Neural cell (in vitro differentiated cells): ENCODE measurements at regions not wholly inside any gene's neighbourhood (a gene's known extent, or its start where the extent isn't known, plus 50 kb on each side); places are given as distances from the start of the nearest gene placed in this dataset.

Experiments used
- H2AFZ ChIP-seq: fragments of 200-600, 300-800 bp; sonication (generic), shearing (Covaris generic); 2 replicates; pipeline ENCODE4 v1.6.0; 2014; ENCODE audit warnings: low read depth, mild to moderate bottlenecking, antibody characterized with exemption, low read length, moderate library complexity
- H3F3A ChIP-seq: fragments of 200-600 bp; shearing (Covaris generic); 2 replicates; pipeline ENCODE4 v1.6.1; 2016; ENCODE audit warnings: mild to moderate bottlenecking, moderate library complexity, mixed read lengths, antibody characterized with exemption, low read length; ENCODE audit not compliant: insufficient read depth, poor library complexity, severe bottlenecking
- H3K27ac ChIP-seq: fragments of 200-600, 300-800 bp; sonication (generic), shearing (Covaris generic); 2 replicates; pipeline ENCODE4 v1.5.1; 2014; ENCODE audit warnings: mild to moderate bottlenecking, low read length, moderate library complexity
- H3K27me3 ChIP-seq: fragments of 300-800, 200-600 bp; sonication (generic), shearing (Covaris generic); 2 replicates; pipeline ENCODE4 v1.6.0; 2014; ENCODE audit warnings: mild to moderate bottlenecking, low read depth, low read length, moderate library complexity; ENCODE audit not compliant: insufficient read depth
- H3K36me3 ChIP-seq: fragments of 300-800, 200-600 bp; sonication (generic), shearing (Covaris generic); 2 replicates; pipeline ENCODE4 v1.5.1; 2014; ENCODE audit warnings: mild to moderate bottlenecking, antibody characterized with exemption, low read length, moderate library complexity; ENCODE audit not compliant: insufficient read depth
- H3K4me2 ChIP-seq: fragments of 300-800, 200-600 bp; sonication (generic), shearing (Covaris generic); 2 replicates; pipeline ENCODE4 v1.6.0; 2014; ENCODE audit warnings: mild to moderate bottlenecking, low read length
- H3K4me3 ChIP-seq: fragments of 300-800, 200-600 bp; sonication (generic), shearing (Covaris generic); 2 replicates; pipeline ENCODE4 v1.5.1; 2014; ENCODE audit warnings: mild to moderate bottlenecking, low read length, moderate library complexity
- H3K79me2 ChIP-seq: fragments of 200-600 bp; shearing (Covaris generic); replicated peaks from 2 replicates; pipeline ENCODE4 v1.6.0; 2014; ENCODE audit warnings: mild to moderate bottlenecking, low read length, moderate library complexity; ENCODE audit not compliant: insufficient read depth
- H3K9ac ChIP-seq: fragments of 300-800, 200-600 bp; sonication (generic), shearing (Covaris generic); 2 replicates; pipeline ENCODE4 v1.6.1; 2016; ENCODE audit warnings: mild to moderate bottlenecking, low read length, mixed read lengths
- H3K9me2 ChIP-seq: fragments of 200-600 bp; shearing (Covaris generic); 2 replicates; pipeline ENCODE4 v1.6.1; 2016; ENCODE audit warnings: mild to moderate bottlenecking, low read length, mixed read lengths; ENCODE audit not compliant: insufficient read depth
- H3K9me3 ChIP-seq: fragments of 200-600, 300-800 bp; sonication (generic), shearing (Covaris generic); 2 replicates; pipeline ENCODE4 v1.6.1; 2016; ENCODE audit warnings: mild to moderate bottlenecking, mixed run types, low read length, moderate library complexity, mixed read lengths
- H4K20me1 ChIP-seq: fragments of 200-600 bp; shearing (Covaris generic); 2 replicates; pipeline ENCODE4 v1.6.1; 2016; ENCODE audit warnings: mild to moderate bottlenecking, mixed run types; ENCODE audit not compliant: insufficient read depth
- EP300 ChIP-seq: fragments of 450-650 bp; conservative IDR thresholded peaks from 2 replicates; pipeline ENCODE4 v1.6.1; 2014; ENCODE audit warnings: antibody characterized with exemption, mild to moderate bottlenecking, moderate library complexity; ENCODE audit not compliant: poor library complexity, severe bottlenecking
- EZH2 ChIP-seq: fragments of 200-600, 300-800 bp; shearing (Covaris generic), sonication (generic); IDR thresholded peaks from 2 replicates; pipeline ENCODE4 v1.6.1; 2014; ENCODE audit warnings: antibody characterized with exemption, low read length, borderline replicate concordance, mild to moderate bottlenecking; ENCODE audit not compliant: insufficient read depth, poor library complexity, severe bottlenecking
- MXI1 ChIP-seq: fragments of 450-650 bp; conservative IDR thresholded peaks from 2 replicates; pipeline ENCODE4 v1.6.1; 2014; ENCODE audit warnings: antibody characterized with exemption, mild to moderate bottlenecking; ENCODE audit not compliant: poor library complexity, severe bottlenecking
- POLR2AphosphoS5 ChIP-seq: IDR thresholded peaks from 2 replicates; pipeline ENCODE4 v1.6.1; 2012
- RAD21 ChIP-seq: fragments of 450-650 bp; conservative IDR thresholded peaks from 2 replicates; pipeline ENCODE4 v1.6.1; 2014; ENCODE audit warnings: antibody characterized with exemption, mild to moderate bottlenecking, moderate library complexity
- REST ChIP-seq: IDR thresholded peaks from 2 replicates; pipeline ENCODE4 v1.6.1; 2012; ENCODE audit warnings: borderline replicate concordance
- SMC3 ChIP-seq: fragments of 450-650 bp; conservative IDR thresholded peaks from 2 replicates; pipeline ENCODE4 v1.6.1; 2014; ENCODE audit warnings: antibody characterized with exemption, mild to moderate bottlenecking, moderate library complexity; ENCODE audit not compliant: poor library complexity
- TAF1 ChIP-seq: IDR thresholded peaks from 2 replicates; pipeline ENCODE4 v1.6.1; 2012; ENCODE audit warnings: low read depth
- TF ChIP-seq, protein P1 (sequence below): fragments of 450-650 bp; IDR thresholded peaks from 2 replicates; pipeline ENCODE4 v1.5.1; 2014; ENCODE audit warnings: antibody characterized with exemption, mild to moderate bottlenecking, moderate library complexity; ENCODE audit not compliant: poor library complexity, severe bottlenecking

- Histone ChIP-seq H3K4me2 (no peak overlapping the region), H3K9me2 (no peaks in the 10 kb centered on the region), H3K9me3 (no peaks in the 10 kb centered on the region), H4K20me1 (no peaks in the 10 kb centered on the region), H3K9ac (no peak overlapping the region), H3K36me3 (no peaks in the 10 kb centered on the region), H3K27me3 (no peaks in the 10 kb centered on the region), H3F3A (no peaks in the 10 kb centered on the region), H2AFZ (no peak overlapping the region), H3K27ac (no peak overlapping the region), H3K79me2 (no peaks in the 10 kb centered on the region), H3K4me3 (no peak overlapping the region)
- TF ChIP-seq RAD21 = peak; percentile 62
- no peak for TF ChIP-seq MXI1
- TF ChIP-seq EZH2 = no peak
- TF ChIP-seq POLR2AphosphoS5 = no peak
- TF ChIP-seq, protein P1, sequence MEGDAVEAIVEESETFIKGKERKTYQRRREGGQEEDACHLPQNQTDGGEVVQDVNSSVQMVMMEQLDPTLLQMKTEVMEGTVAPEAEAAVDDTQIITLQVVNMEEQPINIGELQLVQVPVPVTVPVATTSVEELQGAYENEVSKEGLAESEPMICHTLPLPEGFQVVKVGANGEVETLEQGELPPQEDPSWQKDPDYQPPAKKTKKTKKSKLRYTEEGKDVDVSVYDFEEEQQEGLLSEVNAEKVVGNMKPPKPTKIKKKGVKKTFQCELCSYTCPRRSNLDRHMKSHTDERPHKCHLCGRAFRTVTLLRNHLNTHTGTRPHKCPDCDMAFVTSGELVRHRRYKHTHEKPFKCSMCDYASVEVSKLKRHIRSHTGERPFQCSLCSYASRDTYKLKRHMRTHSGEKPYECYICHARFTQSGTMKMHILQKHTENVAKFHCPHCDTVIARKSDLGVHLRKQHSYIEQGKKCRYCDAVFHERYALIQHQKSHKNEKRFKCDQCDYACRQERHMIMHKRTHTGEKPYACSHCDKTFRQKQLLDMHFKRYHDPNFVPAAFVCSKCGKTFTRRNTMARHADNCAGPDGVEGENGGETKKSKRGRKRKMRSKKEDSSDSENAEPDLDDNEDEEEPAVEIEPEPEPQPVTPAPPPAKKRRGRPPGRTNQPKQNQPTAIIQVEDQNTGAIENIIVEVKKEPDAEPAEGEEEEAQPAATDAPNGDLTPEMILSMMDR = peak; percentile 54
- TF ChIP-seq TAF1 = no peak
- TF ChIP-seq SMC3 = peak; percentile 46
Measured at GRCh38 chr2:146312899-146313298, 1531.9 kb upstream of the ACVR2A start.

- Histone ChIP-seq H3K4me3 (no peak overlapping the region), H2AFZ (no peak overlapping the region), H3K9me2 (no peaks in the 10 kb centered on the region), H3K9ac (no peak overlapping the region), H4K20me1 (no peaks in the 10 kb centered on the region), H3K4me2 (no peak overlapping the region), H3K79me2 (no peaks in the 10 kb centered on the region), H3K9me3 (no peaks in the 10 kb centered on the region), H3K27ac (no peak overlapping the region), H3K27me3 (no peaks in the 10 kb centered on the region), H3K36me3 (no peaks in the 10 kb centered on the region), H3F3A (no peaks in the 10 kb centered on the region)
- TF ChIP-seq REST (no peak), SMC3 (no peak), RAD21 (no peak)
Measured at GRCh38 chr2:146305164-146305563, 1539.7 kb upstream of the ACVR2A start.

DNA sequence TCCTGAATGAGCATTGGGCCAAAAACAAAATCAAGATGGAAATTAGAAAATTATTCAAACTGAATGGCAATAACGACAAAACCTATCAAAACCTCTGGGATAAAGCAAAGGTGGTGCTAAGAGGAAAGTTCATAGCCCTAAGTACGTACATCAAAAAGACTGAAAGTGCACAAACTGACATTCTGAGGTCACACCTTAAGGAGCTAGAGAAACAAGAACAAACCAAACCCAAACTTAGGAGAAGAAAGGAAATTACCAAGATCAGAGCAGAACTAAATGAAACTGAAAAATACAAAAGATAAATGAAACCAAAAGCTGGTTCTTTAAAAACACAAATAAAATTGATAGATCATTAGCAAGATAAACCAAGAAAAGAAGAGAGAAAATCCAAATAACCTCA lies 1543.5 kb upstream of the ACVR2A start:
- Histone ChIP-seq H3K27ac (no peak overlapping the region), H3K79me2 (no peaks in the 10 kb centered on the region), H3K9me2 (no peaks in the 10 kb centered on the region), H3F3A (no peaks in the 10 kb centered on the region), H3K9me3 (peaks cover 5% of the 10 kb centered on the region), H3K4me3 (no peak overlapping the region), H3K4me2 (no peak overlapping the region), H3K27me3 (no peaks in the 10 kb centered on the region), H3K36me3 (no peaks in the 10 kb centered on the region), H4K20me1 (no peaks in the 10 kb centered on the region), H2AFZ (no peak overlapping the region), H3K9ac (no peak overlapping the region)
- no peak for TF ChIP-seq EZH2
- TF ChIP-seq EP300 = no peak
- TF ChIP-seq SMC3 = no peak
- TF ChIP-seq, protein P1 = no peak
- no peak for TF ChIP-seq RAD21
- no peak for TF ChIP-seq POLR2AphosphoS5
- no peak for TF ChIP-seq MXI1
- TF ChIP-seq TAF1 = no peak
- TF ChIP-seq REST = no peak
